AG04449 (cell line): ENCODE measurements at regions not wholly inside any gene's neighbourhood (a gene's known extent, or its start where the extent isn't known, plus 50 kb on each side); places are given as distances from the start of the nearest gene placed in this dataset.
"Not testable (repeated sequence)": the region's sequence is repeated elsewhere in the genome, so short reads cannot be mapped to it uniquely, and the experiment has no call there.

ENCODE experiments used
- CTCF ChIA-PET: fragments of 350-600 bp; formaldehyde crosslinking; extraction: SDS; loops from one replicate; lab custom pipeline; 2021; ENCODE audit warnings: antibody characterized with exemption; lab: Yijun Ruan, JAX
- POLR2A ChIA-PET: fragments of 400-600, 350-600 bp; formaldehyde crosslinking; extraction: SDS; loops from one replicate; lab custom pipeline; 2020; ENCODE audit warnings: antibody characterized with exemption, inconsistent platforms; lab: Yijun Ruan, JAX
- DNase-seq: peaks from one replicate; pipeline ENCODE4 v3.0.0-alpha.2; 2010; ENCODE audit warnings: low read depth, low spot score
- H3K4me3 ChIP-seq: 2 replicates; pipeline ENCODE4 v1.5.1; 2011; ENCODE audit warnings: low read depth, mild to moderate bottlenecking, control low read depth, low read length
- CTCF ChIP-seq: IDR thresholded peaks from one replicate; pipeline ENCODE4 v1.5.1; 2011; ENCODE audit warnings: mild to moderate bottlenecking, moderate library complexity, low read length, control low read depth, inconsistent platforms; ENCODE audit not compliant: insufficient read depth; ENCODE audit errors: missing control alignments

GRCh38 chr3:146359841-146360240 is 108.9 kb upstream of the PLSCR4 start:
- DNase-seq = no peak
- POLR2A ChIA-PET = no interaction called here
- H3K4me3 ChIP-seq = no peak overlapping the region
- CTCF ChIA-PET = no interaction called here
- no peak for TF ChIP-seq CTCF

- CTCF ChIA-PET, POLR2A ChIA-PET, H3K4me3 ChIP-seq, DNase-seq: not testable (repeated sequence)
Observed at GRCh38 chr3:146354421-146354820, 103.5 kb upstream of the PLSCR4 start.

- TF ChIP-seq CTCF = no peak
- ChIA-PET POLR2A (no interaction called here), CTCF (no interaction called here)
- DNase-seq = no peak
- H3K4me3 ChIP-seq = no peak overlapping the region
Observed at GRCh38 chr3:146350852-146351251, 99.9 kb upstream of the PLSCR4 start.

GRCh38 chr3:146345900-146346299 is 95.0 kb upstream of the PLSCR4 start:
- DNase-seq = no peak
- POLR2A ChIA-PET = no interaction called here

GRCh38 chr3:146343551-146343950 is 92.6 kb upstream of the PLSCR4 start:
- ChIA-PET POLR2A (no interaction called here), CTCF (interaction anchor here (1.0 kb wide), 1 partner anchor 16 kb away, joined by 3 read pairs; no protein-coding TSS in a partner anchor)
- no peak overlapping the region for H3K4me3 ChIP-seq
- no peak for TF ChIP-seq CTCF
- no peak for DNase-seq

More at GRCh38 chr3:146345900-146346299, 95.0 kb upstream of the PLSCR4 start:
- CTCF ChIA-PET = interaction anchor here (1.0 to 1.2 kb wide), 2 partner anchors 19 to 241 kb away, joined by 3 read pairs; no protein-coding TSS in a partner anchor
- H3K4me3 ChIP-seq = no peak overlapping the region
- no peak for TF ChIP-seq CTCF

- no peak for DNase-seq
- TF ChIP-seq CTCF = no peak
- no peak overlapping the region for H3K4me3 ChIP-seq
- ChIA-PET POLR2A (no interaction called here), CTCF (no interaction called here)
Observed at GRCh38 chr3:146342989-146343388, 92.1 kb upstream of the PLSCR4 start.

- no peak for DNase-seq
- no peak overlapping the region for H3K4me3 ChIP-seq
- ChIA-PET CTCF (no interaction called here), POLR2A (no interaction called here)
- TF ChIP-seq CTCF = no peak
Observed at GRCh38 chr3:146339349-146339748, 88.4 kb upstream of the PLSCR4 start.
